GM21529 (cell line): ENCODE measurements at regions not wholly inside any gene's neighbourhood (a gene's known extent, or its start where the extent isn't known, plus 50 kb on each side); places are given as distances from the start of the nearest gene placed in this dataset.

Experiments used
- ATAC-seq: cut with Tn5 transposase; IDR thresholded peaks from one replicate; pipeline ENCODE4 v1.9.1; 2021; ENCODE audit not compliant: unreplicated experiment

DNA sequence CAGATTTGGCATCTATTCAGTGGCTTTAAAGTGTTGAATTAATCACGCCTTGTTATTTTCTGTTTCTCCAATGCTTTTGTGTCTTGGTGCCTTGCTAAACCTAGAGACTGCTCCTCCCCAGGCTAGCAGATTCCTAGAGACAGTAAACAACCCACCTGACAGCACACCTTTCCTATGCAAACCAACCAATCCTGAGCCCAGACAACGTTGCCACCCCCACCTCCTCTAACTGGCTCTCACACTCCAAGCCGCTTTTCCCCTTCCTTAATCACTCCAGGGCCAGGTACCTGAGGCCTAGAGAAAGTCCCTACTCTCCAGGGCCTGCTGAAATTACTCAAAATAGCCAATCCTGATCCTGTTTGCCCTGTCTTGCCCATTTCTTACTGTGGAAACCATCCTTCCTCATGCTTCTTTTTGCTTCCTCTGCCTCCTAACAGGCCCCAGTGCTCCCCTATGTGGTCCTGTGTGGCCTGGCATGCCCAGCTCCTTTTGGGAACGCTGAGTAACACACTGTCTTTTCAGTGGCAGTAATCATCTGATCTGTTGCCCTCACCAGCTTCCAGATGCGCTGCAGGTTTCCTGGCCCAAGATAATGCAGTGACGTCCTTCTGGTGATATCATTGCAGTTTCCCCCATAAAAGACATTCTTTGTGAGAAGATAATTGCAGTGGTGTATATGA, 53.4 kb downstream of the GAS1 start:
- no peak for ATAC-seq

DNA sequence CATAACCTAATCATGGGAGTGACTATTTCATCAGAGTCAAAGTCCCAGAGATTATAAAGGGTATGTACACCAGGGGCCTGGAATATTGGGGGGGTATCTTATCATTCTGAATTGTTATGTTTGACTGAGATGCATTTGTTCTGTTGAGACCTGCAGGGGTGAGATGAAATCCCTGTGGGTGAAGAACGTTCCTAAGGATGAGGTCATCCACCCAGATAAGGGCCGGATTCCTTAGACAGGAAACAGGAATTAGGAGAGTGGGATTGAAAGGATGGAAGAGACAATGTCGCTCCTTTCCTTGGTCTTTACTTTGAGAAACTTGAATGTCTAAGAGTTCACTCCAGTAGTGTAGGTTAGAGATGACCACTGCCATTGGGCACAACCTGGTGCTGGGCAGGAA, 54.7 kb downstream of the GAS1 start:
- no peak for ATAC-seq

DNA sequence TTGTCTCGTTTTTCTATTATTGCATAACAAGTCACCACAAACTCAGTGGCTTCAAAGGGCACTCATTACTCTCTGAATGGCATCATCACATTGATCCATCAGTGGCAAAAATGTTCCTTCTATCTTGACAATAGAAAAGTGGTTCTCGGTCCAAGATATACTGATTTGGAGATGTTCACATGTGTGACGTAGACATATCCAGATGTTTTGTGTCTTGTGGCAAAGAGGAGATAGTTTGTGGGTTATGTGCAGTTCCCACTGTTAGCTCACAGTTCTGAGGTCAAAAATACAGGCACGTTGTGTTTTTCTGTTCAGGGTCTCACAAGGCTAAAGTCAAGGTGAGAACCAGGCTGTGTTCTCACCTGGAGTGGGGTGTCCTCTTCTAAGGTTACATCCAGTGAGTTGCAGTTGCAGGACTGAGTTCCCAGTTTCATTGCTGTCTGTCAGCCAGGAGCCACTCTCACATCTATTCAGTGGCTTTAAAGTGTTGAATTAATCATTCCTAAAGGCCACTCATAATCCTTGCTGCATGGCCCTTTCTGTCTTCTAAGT, 55.3 kb downstream of the GAS1 start:
- ATAC-seq: no peak

DNA sequence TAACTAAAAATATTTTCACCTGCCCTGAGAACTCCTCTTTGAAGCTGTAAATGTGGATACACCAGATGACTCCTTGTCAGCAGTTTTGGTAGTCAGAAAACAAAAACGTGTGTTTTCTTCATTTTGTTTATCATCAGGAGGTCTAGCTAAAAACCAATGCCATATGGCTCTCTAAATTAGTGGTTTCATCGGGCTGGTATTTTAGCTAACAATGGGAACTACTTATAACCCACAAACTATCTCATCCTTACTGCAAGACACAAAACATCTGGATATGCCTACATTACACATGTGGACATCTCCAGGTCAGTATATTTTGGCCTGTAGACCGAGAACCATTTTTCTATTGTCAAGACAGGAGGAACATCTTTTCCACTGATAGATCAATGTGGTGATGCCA, 56.2 kb downstream of the GAS1 start:
- ATAC-seq: no peak

DNA sequence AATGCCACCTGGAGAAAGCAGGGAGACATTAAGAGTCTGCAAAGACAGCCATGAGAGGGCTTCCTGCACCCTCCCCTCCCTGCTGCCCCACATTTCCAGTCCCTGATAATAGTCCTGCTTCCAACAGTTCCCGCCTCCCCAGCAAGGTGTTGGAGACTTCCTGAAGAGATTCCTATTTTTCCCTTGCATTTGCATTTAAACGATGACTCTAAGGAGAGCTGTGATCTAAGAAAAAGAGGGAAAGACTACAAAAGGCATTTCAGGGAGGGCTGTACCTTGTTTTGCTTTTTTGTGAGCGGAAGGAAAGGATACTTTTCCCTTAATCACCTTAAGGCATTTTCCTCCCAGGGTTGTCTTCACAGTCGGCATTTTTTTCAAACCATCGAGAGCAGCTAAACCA, 62.1 kb downstream of the GAS1 start:
- ATAC-seq: no peak

DNA sequence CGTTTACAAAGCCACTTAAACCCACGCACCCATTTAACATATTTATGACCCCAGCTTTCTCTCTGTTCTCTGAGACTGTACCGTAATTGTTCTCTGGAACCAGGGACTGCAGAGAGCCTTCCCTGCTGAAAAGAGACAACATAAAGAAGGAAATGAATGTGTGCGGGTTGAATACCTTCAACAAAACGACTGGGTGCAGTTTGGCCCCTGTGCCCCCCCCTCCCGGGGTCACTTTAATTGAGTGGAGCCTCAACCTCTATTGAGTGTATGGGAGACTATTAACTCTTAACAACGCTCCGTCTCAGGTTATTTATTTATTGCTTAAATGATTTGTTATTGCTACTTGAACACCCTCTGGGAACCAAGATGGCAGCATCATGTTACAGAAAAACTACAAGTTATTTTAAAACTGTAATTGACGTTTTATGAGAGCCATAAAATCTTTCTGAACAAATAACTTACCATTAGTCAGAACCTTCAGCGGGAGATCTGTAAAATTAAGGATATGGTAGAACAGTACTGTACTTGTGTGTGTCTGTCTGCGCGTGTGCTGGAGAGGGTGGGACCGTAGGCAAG, 70.6 kb downstream of the GAS1 start:
- no peak for ATAC-seq

DNA sequence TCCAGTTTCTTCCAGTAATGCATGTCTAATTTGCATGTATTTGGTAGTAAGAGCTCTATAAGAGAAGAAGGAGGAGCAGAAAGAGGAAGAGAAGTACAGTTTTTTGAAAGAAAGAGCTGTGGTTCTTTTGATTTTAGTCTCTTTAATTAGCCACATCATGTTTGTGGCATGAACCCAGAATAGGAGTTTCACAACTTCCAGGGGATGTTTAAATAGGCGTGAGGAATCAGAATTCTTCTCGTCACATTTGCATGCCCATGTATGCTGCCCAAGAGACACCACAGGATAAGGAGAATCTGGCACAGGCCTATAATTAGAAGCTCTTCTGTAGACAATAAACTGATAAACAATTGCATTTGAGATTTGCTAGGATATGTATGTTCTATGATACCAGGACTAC, 78.7 kb downstream of the GAS1 start:
- ATAC-seq: no peak

DNA sequence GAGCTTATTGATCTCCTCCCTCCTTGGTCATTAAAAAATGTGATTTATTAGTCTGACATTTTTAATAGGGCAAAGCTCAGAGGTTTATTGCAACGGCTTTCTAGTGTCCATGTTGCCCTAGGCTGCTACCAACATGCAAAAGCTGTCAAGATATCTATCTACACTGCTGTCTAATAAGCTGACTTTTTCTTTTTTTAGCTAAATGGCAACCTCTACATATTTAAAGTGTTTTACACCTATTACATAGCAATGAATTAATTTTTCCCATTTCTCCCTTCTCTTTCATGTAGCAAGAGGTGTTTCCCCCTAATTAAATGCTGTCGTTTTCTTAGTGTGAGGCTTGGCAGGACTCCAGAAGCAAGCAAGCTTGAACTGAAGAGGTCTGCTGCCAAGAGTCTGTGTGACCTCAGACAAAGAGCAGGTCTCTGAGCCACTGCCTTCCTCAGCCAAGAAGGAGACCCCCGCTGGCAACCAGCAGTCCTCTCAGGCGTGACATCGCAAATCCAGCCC, 79.4 kb downstream of the GAS1 start:
- ATAC-seq: no peak

DNA sequence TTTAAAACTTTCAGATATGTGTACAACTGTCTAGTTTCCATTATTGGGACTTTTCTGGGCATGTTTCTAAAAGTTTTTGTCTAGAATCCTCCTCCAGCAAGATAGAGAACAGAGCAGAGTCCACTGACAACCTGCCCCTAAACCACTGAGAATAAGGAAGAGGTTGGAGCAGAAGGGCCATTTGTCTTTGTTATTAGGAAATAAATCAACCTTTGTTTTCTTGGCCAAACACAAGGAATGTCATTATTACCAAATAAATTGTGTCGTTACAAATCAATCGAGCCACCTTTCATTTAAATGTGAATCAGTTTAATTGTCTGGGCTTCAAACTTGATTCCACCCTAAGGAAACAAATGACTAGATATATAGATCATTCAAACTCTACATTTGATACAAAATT, 81.4 kb downstream of the GAS1 start:
- ATAC-seq: no peak

DNA sequence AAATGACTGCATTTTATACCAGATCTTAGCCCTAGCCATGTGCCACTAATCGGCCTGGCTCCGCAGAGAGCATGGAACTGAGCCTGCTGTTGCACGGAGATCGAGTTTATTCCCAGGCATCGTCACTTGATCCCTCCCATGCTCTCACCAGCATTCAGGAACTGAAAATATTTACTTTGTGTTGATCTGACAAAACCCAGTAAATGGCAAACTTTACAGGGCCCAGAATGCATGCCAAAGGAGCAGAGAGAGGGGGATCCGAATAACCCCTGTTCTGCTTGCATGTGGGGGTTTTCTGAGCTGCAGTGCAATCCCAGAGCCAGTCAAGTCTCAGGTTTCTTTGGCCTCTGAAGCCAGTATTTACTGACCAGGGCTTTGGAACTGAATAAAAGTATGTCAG, 87.3 kb downstream of the GAS1 start:
- ATAC-seq: no peak

DNA sequence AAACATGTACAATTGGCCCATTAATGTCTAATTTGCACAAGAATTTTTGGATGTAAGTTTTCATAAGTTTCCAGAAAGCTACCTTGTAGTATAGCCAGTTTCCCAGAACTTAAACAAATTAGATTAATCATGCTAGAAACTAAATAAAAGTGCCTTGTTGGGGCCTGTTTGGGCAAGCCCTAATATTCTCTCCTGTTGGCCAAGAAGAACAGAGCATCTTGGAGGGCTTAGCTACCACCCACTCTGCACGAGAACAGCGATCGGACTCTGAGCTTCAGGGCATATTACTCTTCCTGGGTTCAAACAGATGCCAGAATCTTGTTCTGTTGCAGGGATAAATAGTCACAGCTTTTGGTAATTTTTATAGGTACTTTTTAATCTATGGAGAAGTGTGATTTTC, 88.2 kb downstream of the GAS1 start:
- ATAC-seq: no peak

DNA sequence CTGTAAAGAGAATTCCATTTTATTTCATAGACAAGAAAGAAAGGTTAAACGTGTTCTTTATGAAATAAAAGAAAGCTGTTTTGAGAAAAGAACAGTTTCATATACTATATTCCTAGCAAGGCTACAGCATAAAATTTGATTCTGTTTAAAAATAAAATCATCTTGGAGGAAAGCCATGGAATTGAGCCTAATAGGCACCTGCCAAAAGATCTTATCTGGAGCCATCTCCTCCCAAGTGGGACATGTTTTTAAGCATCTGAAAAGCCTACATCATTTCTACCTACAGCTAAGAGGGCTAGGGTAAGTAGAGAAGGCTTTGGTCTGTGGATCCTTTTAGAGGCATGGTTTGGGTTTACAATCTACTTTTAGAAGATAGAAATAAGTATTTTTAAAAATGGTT, 89.3 kb downstream of the GAS1 start:
- no peak for ATAC-seq

DNA sequence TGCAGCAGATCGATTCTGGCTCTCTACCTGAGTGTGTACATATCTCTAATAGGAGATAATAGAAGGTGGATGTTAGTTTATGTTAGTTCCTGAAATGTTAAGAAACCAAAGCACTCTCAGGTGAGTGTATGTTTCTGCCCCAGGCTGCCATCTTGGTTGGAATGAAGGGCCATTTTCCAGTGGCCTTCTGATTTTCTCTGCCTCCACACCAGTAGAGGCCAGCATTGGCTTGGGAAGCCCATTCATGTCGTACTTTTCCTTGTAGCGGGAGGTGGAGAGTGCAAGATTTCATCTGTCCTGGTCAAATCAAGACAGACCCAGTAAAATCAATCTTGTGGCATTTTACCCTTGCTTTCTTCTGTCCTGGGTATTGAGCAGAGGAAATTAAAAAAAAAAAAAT, 91.0 kb downstream of the GAS1 start:
- ATAC-seq: no peak

DNA sequence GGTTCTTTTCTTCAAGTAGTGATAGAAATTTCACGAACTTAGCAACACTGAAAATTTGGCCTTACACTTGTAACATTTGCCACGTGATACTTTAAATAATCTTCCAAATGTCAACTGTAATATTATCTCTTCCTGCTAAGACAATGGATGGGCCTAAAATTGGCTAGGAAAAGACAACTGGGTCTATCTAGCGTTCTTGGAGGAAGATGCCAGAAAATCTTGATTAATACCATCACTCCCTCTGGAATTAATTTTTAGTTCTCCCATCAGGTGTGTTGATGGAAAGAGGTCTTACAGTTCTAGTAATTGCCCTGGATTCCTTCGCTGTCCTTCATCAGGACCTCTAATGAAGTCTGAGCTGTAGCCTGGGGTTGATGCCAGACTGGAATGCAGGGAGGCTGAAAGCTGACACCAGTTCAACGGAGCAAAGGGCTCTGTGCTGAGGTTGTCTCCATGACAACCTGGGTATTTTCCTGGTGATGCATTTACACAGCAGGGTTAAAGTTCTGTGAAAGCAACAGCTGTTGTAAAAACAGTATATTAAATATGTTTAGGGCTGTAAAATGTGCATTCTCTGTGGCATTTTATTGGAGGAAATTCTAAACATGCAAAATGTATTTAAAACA, 92.3 kb downstream of the GAS1 start:
- ATAC-seq: no peak

DNA sequence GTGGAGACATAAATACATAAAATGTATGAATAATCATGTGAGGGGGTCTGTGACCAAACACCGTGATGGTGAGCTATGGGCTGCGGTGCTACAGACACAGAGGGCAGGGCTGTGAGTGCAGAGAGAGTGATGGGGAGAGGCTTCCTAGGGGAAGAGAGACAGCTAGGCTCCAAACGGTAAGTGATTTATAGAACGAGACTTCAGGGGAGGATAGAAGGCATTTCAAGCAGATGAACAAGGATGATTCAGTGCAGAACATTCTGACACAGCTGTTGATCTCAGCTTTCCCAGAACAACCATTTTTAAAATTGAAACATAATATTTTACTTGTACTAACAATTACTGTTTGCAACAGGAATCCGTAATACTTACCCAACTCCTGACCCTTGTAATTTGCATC, 100.7 kb downstream of the GAS1 start:
- no peak for ATAC-seq

DNA sequence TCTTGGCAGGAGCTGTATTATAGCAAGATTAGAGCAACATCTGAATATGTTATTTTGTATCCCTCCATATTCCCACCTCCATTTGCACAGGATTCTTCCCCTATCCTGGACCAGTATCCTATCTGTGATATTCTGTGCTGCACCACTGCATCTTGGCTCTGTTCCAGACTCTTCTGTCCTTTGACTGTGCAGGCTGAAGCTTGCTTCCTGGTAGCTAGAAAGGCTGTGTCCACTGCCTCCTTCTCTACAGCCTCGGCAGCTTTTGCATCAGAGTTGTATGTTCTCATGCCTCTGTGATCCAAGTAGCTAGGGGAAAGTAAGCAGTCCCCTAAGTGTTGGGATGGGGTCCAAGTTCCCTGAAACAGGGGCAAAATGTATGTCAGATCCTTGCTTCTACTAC, 104.1 kb downstream of the GAS1 start:
- ATAC-seq: no peak

DNA sequence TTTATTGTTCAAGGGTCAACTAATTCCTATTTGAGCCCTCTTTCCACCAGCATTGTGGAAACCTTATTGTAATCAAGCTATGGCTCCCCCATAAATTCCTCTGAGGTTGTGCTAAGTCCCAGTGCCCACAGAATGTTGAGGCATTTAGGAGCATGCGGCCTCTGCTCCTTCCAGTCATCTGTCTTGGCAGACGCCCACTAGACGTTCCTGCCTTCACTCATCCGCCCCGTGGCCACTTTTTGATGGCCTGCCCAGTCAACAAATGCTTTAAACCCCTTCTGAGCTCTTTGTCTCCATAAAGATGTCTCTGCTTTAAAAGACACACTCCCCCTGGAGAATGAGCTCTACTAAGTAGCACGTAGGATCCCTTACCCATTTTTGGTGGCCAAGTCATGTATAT, 104.7 kb downstream of the GAS1 start:
- ATAC-seq: no peak

DNA sequence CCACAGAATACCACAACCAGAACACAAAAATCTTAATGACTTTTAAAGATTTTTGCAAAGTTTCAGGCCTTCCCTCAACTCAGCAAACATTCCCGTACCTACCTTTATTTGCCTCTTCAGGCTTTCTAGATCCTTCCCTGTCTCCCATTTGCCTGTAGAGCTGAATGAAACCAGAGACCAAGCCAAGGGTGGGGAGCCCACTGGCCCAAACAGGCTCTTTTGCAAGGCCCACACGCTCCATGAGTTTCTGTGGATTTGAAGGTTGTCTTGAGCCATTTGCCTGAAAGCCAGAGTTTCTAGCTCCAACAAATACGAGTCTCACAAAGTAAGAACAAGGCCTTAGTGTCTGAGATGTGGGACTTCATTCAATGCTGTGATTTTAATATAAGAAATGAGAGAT, 107.8 kb downstream of the GAS1 start:
- no peak for ATAC-seq

DNA sequence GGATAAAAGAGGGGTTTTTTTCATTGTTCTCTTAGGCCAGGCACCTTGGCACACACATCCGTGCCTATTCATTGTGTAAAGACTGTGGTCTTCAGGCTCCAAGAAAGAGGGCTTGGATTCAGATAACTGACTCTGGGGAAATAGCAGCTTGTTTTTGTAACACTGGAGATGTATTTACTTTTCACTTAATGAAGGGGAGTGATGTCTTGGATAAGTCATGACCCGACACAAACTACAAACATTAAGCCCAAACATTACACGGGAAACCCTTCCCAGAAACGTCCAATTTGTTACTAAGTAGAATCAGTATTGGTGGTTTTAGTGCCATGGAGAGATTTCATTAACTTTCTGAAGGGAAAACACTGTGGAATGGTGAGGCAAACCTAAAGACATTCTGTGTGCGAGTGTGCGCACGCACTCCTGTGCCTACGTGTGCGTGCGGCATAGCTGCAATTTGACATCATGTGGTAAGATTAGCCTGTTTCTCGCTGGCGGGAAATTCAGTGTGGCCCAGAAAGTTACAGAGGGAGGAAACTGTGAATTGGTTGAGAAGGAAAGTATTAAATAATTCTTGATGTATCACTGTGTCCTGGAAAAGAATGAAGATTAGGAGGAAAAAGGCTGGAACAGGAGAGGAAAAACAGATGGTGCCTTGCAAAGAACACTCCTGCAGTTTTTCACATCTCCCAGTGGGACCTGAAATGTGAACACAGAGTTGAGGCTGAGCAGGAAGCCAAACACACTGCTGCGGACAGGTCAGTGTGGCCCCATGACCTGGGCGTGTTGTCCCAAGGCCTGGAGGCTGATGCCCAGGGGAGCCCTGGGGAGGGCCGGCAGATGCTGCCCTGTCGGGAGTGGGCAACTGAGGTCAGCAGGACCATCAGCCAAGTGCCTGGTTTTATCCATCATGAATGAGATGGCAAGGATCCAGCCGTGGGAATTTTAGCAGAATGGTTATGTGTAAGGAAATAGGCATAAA, 108.5 kb downstream of the GAS1 start:
- ATAC-seq: no peak

DNA sequence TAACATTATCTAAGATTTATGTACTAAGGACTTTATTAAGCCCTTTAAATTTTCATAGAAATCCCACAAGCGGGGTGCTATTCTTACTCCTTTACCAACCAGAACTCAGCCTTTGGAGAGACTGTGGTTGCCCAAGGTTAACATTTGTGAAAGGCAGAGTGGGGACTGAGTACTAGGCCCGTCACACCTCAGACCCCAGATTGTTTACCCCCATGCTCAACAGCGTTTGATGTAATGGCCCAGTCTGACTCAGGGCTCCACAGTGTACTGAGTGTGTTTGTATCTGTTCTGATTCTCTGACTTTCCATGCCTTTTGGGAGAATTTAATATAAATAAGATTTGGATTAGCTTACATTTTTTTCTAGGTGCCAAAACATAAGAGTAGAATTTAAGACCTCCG, 110.0 kb downstream of the GAS1 start:
- ATAC-seq: no peak

DNA sequence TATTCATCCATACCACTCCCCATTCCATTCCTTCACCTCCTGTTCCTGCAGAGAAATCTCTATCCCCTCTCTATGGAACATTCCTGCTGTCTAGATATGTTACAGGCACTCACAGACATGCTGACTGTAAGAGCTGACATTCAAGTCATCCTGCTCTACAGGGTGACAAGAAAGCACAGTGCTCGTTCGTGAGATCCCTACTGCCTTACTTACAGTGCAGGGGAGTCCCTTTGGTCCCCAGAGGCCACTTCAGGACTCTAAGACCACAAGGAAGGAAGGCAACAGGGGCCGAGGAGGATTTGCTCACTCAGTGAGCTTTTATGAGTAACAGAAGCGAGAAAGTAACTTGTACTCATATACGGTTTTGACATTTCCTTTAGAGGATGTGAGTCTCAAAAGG, 110.5 kb downstream of the GAS1 start:
- peak; percentile 93 for ATAC-seq
